ENCODE measurements at regions not wholly inside any gene's neighbourhood (a gene's known extent, or its start where the extent isn't known, plus 50 kb on each side); places are given as distances from the start of the nearest gene placed in this dataset.

DNA sequence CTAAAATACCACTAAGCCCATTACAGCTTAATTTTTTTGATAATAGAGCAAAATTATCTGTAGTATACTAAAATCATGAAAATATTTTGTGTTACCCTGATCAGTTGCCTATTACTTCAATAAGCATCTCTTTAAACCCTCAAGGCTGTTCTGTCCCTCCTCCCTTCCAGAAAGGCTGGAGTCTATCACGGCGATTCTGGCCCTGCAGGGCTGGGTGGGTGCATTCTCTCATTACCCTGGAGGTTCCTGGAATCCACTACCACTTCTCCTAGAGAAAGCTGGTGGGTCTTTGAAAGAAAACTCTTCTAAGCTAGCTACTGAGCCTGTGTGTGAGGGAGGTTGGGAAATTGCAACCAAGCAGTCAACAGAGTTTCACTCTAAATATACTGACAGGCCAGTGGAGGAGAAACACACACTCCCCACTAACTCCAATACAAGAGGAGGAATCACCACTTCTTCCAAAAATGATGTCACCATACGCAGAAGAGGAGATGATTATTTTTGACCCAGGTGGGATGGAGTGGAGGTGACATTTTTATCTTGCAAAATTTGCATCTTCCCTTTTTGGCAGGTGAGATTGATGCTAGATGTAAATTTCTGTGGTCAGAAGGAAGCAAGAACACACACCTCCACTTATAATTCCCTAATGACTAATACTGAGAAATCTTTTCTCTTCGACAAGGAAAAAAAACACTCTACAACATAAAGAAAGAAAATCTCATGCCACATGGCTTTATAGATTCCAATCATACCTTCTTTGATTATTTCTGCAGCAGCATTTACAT lies 182.3 kb upstream of the PHACTR1 start:
- TF ChIP-seq, protein P1, sequence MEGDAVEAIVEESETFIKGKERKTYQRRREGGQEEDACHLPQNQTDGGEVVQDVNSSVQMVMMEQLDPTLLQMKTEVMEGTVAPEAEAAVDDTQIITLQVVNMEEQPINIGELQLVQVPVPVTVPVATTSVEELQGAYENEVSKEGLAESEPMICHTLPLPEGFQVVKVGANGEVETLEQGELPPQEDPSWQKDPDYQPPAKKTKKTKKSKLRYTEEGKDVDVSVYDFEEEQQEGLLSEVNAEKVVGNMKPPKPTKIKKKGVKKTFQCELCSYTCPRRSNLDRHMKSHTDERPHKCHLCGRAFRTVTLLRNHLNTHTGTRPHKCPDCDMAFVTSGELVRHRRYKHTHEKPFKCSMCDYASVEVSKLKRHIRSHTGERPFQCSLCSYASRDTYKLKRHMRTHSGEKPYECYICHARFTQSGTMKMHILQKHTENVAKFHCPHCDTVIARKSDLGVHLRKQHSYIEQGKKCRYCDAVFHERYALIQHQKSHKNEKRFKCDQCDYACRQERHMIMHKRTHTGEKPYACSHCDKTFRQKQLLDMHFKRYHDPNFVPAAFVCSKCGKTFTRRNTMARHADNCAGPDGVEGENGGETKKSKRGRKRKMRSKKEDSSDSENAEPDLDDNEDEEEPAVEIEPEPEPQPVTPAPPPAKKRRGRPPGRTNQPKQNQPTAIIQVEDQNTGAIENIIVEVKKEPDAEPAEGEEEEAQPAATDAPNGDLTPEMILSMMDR (conservative IDR thresholded peaks at IDR 0.05; ENCODE audit: low read length): no peak
- no peak for TF ChIP-seq EZH2phosphoT487 (IDR thresholded peaks at IDR 0.05; ENCODE audit: borderline replicate concordance, low read depth, low read length)

Data from OCI-LY7 (cell line).